Left colon (tissue), 2 donors: ENCODE measurements at regions not wholly inside any gene's neighbourhood (a gene's known extent, or its start where the extent isn't known, plus 50 kb on each side); places are given as distances from the start of the nearest gene placed in this dataset.
"Not testable (repeated sequence)": the region's sequence is repeated elsewhere in the genome, so short reads cannot be mapped to it uniquely, and the experiment has no call there.

Experiments used
- ATAC-seq: fragments of 200-7000 bp; cut with Tn5 transposase; one replicate; pipeline ENCODE4 v1.9.1; 2020; ENCODE audit warnings: mild to moderate bottlenecking, moderate library complexity
- DNase-seq, 2 donors: peaks; one replicate each; pipeline ENCODE4 v3.0.0-alpha.2; 2020
- intact Hi-C, 2 donors: fragments of 100-400 bp; cut with DNase I in 1 of 2; cut with micrococcal nuclease in 1 of 2; formaldehyde crosslinking; loops; one replicate each; pipeline versions ENCODE4 v1.11.2 to v1.14.0; 2022; cut with DNase I, micrococcal nuclease
- donor health status: DM: no; HTN: no; CAD: no.
- donor health status: DM: yes; HTN: yes; CAD: no.

DNA sequence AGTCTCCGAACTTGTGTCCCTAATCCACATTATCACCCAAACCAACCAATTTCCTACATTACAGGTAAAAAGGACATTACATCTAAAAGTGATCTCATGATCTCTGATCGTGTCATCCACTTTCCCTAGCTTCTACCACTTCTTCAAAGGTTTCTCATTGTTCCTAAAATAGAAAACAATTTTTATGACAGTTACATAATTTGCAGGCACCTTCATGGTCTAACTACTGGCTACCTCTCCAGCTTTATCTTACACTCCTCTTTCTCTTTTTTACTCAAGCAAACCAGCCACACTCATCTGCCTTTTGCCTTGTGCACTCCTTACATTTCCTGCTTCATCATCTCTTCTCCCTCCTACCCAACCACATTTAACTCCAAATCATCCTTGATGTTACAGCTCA, 886.7 kb upstream of the SORCS1 start:
- DNase-seq (no peak), ATAC-seq (no peak)
- intact Hi-C loops, result no loop called here

DNA sequence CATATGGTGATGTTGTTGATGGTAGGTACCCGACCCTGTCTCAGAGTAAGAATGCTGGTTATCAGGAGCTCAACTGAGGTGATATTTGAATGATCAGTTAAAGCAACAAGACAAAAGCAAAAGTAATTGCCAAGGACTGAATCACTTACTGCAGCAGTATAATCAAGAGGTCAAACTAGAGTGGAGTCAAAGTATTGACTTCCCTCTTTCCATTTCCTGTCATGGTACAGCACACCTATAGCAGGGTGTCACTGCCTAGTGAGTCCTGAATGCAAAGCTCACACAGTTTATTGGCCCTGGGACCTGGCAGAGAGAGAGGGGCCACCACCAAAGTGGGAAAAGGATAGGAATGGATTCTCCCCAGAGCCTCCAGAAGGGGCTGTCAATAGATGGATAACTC, 886.1 kb upstream of the SORCS1 start:
- intact Hi-C loops, result no loop called here
- no peak for ATAC-seq
- DNase-seq, result no peak

DNA sequence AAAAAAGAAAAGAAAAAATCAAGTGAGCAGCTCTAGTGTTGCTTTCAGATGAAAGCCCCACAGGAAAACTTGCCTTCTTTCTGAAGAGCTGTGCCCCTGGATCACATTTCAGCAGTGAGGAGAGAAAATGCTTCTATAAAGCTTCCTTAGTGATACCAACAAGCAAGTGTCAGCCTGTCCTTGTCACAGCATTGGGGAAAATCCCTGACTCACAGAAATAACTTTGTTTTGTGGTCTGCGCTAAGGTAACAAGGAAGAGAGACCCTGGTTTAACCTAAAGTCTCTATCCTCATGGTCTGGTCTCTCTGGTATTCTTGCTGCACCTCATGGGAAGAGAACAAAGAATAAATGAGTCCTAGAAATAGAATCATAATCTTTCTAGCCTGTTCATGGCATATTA, 885.2 kb upstream of the SORCS1 start:
- ATAC-seq (no peak), DNase-seq (no peak)
- intact Hi-C loops, result no loop called here

DNA sequence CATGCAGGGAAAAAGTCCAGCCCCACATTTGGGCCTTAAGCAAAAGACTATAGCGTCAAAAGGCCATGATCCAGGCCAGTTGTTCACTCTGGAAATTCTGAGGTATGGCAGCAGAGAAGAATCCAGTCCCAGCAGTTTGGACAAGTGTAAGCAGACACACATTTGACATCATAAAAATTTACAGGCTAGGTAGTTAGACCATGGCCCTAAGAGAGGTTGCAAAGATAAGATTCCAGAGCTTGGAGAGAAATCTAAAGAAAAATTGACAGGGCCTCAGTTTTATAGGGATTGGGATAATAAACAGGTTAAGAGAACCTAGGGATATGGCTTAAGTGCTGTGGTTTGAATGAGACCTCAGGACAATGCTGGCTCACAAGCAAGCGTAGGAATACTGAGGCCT, 884.4 kb upstream of the SORCS1 start:
- DNase-seq (no peak), ATAC-seq (peak; percentile 93)
- intact Hi-C loops, result no loop called here

DNA sequence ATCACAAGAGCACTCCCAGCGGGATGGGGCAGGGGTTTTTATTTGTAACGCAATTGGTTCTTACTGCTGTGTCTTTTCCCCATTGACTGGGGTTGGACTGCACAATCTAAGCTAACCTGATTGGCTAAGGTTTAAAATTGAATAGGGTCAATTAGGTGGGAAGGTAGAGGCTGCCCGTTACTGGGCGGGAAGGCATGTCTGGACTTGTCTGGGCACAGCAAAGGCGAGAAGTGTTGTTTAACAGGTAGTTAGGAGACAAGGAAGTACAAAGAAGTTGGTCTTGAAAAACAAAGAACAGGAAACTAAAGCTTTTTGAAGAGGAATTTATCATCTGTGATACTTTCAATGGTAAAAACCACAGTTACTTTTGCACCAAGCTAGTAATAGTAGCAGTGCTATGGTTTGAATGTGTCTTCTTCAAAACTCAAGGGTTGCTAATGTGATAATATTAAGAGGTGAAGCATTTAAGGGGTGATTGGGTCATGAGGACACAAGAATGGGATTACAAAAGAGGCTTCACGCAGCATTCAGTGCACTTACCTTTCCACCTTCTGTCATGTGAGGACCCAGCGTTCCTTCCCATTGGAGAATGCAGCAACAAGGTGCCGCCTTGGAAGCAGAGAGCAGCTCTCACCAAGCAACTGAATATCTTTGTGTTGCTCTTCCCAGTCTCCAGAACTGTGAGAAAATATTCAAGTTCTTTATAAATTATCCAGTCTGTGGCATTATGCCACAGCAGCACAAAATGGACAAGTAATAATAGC, 875.5 kb upstream of the SORCS1 start:
- intact Hi-C loops, result no loop called here
- DNase-seq (no peak), ATAC-seq (peak; percentile 44)

DNA sequence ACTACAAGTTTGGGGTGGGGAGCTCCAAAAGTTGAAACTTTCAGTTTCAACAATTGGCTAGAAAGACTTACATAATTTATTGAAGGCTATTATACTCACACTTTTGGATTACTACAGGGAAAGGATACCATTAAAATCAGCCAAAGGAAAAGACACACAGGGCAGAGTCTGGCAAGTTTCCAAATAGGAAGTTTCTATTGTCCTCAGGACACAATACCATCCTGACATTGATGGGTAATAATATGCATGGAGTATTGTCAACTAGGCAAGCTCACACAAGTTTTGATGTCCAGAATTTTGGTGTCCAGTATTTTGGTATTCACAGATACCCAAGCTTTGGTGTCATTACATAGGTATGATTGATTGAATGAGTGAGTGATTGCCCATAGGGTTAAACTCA, 872.6 kb upstream of the SORCS1 start:
- DNase-seq, result no peak
- intact Hi-C loops, result no loop called here

DNA sequence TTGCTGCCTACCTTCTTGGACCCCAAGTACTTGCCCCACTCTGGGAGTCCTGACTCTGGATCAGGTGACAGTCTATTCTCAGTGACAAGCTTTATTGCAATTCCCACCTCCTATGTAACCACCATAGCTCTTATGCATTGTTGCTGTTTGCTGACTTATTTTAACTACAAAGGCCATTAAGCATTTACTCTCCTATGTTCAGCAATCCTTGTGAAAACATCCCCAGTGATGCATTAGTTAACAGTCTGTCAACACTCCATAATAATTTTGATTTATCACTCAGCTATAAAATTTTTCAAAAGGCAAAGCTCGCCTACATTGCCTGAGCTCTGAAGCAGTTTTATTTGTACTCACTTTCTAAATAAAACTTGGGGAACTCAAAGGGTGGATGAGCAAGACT, 871.8 kb upstream of the SORCS1 start:
- DNase-seq (no peak), ATAC-seq (peak; percentile 67)
- intact Hi-C loops, result no loop called here

More for the DNA sequence above, 872.6 kb upstream of the SORCS1 start:
- peak; percentile 23 for ATAC-seq

DNA sequence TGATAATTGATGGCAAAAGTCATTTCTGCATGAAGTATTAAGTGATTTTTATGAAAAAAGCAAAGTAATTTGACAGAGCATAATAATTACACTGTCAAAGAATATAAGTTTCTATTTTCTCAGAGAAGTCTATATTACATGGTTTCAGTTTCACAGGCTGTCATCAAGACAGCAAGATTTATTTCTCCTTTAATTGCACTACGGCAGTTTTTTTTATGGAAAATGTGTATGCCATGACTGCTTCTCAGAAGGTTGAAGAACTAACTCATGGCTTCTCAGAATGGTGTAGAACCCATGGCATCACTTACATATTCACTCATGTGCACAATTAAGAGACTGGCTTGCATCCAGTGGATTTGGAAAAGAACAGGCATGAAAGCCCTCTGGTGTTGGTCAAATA, 870.3 kb upstream of the SORCS1 start:
- ATAC-seq (no peak), DNase-seq (no peak)
- intact Hi-C loops, result no loop called here

DNA sequence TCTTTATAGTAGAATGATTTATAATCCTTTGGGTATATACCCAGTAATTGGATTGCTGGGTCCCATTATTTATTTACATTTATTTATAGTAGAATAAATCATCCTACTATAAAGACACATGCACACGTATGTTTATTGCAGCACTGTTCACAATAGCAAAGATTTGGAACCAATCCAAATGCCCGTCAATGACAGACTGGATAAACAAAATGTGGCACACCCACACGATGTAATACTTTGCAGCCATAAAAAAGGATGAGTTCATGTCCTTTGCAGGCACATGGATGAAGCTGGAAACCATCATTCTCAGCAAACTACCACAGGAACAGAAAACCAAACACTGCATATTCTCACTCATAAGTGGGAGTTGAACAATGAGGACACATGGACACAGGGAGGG, 869.0 kb upstream of the SORCS1 start:
- peak; percentile 67 for ATAC-seq

DNA sequence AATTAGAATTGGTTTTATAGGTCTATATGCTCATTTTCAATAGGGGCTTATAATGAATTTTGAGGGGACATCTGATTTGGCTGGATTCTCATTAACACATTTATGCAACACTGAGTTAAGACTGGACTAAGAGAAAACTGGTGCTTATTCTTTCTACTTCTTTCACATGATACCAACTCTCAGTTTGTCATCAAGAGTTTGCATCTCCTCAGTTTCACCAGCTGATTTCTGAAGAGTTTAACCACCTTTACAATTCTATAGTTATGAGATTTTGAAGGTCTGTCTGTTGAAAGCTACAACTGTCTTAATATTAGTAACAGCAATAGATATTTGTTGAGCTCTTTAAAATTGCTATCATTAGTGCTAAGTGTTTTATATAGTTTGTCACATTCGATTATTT, 867.0 kb upstream of the SORCS1 start:
- no peak for DNase-seq
- intact Hi-C loops, result no loop called here
- no peak for ATAC-seq

More for the DNA sequence above, 869.0 kb upstream of the SORCS1 start:
- intact Hi-C loops, result not testable (repeated sequence)
- peak; percentile 11 to 37 for DNase-seq

DNA sequence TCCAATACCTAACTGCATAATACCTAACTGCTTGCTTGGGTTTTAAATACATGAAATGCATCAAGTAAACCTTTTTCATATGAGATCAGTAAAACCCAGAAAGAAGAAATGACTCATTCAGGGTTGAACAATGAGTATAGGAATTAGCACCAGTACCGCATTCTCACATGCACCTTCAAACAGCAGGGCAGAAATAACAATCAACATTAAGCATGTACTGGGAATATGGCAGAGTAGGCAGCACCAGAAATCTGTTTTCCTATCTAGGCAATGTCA, 850.3 kb upstream of the SORCS1 start:
- intact Hi-C loops, result no loop called here
- ATAC-seq, result no peak
- no peak for DNase-seq

DNA sequence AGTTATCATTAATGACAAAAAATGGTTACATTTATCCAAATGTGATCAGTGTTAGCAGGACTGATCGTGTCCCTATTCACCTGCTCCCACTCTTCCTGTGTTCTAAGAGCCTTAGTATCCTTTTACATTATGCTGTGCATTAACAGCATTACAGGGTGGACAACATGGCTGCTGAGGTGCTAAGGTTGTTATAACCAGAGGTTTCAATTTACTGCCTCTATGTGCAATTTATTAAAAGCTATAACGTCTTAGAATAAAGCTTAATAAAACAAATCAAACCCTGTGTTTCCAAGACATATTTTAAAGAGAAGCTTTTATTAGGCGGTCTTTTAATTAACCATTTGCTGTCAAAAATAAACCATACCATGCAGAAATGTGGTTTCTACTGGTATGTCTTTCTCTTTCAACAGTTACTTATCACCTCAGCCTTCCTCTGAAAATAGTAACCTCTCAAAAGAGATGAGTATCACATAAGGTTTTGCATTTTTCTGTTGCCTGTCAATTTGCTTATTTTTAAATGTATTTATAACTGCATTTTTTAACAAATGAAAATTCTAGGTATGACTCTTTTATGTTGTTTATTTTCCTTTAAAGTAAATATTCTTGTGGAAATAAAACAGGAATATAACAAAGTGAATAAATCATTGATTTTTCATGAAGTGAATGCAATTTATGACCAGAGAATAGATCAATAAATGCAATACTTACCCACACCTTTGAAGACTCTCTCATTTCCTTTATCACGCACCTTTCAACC, 849.8 kb upstream of the SORCS1 start:
- DNase-seq (no peak), ATAC-seq (no peak)
- intact Hi-C loops, result no loop called here

DNA sequence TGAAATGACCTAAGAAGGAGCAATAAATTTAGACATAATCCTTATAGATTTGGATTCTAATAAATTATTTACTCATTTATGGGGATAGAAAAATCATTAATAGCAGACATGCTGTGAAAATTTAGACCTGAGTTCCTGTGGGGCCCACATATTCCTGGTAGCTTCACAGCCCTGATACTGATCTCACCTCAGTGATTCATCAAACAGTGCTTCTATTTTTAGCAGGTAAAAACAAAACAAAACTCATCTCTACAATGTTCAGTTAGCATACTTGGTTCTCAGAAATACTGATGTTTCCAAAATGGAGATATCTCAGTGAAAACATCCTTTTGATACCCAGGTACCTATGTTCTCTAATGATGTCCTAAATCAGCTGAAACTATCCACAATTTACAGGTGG, 841.1 kb upstream of the SORCS1 start:
- DNase-seq (no peak), ATAC-seq (no peak)
- intact Hi-C loops, result no loop called here

DNA sequence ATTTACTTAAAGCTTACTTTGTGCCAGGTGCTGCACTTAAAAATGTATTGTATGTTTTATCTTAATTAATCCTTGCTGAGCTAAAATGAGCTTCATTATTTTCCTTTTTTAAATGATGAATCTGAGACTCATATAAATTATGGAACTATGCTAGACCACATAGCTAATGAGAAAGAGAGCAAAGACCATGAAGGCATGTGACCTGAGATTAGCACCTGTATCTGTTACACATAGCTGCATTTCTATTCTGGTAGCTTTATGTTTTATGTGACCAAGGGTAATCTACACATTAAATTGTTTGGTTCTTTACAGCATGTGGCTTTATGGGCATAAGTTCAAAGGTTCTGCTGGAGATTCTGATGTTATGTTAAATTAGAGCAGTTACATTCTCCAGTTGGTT, 839.1 kb upstream of the SORCS1 start:
- ATAC-seq (peak; percentile 50), DNase-seq (no peak)
- intact Hi-C loops, result no loop called here

DNA sequence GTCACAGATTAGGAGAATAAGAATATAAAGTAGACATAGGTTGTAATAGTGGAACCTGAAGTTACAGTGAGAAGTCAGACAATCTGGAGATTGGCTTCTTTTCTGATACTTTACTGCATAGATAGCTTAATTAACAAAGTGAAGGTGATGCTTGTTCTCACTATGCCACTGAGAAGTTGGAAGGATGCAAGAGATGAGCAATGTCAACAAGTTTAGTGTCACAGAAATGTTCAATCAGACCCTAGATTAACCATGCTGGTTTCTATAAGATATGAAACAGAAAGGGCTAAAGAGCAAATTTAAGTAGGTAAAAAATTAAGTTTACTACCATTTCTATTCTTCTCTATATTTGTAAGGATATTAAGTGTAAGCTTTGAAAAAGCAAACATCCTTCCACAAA, 838.6 kb upstream of the SORCS1 start:
- no peak for DNase-seq
- ATAC-seq, result no peak
- intact Hi-C loops, result no loop called here

DNA sequence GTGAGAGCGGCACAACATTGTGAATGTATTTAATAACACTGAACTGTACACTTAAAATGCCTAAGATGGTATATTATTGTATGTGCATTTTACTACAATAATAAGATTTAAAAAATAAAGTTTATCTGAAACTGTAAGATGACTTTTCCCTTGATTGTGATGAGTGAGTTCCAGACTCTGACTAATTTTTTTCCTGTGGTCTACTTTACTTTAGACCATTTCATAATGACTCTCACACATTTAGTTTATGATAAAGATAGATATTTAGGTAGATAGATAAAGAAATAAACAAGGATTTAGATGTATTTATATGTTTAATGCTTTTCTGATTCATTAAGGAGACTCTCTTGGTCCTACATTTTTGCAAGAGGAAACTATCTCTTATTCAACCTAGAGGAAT, 835.9 kb upstream of the SORCS1 start:
- DNase-seq (no peak), ATAC-seq (no peak)
- intact Hi-C loops, result no loop called here

DNA sequence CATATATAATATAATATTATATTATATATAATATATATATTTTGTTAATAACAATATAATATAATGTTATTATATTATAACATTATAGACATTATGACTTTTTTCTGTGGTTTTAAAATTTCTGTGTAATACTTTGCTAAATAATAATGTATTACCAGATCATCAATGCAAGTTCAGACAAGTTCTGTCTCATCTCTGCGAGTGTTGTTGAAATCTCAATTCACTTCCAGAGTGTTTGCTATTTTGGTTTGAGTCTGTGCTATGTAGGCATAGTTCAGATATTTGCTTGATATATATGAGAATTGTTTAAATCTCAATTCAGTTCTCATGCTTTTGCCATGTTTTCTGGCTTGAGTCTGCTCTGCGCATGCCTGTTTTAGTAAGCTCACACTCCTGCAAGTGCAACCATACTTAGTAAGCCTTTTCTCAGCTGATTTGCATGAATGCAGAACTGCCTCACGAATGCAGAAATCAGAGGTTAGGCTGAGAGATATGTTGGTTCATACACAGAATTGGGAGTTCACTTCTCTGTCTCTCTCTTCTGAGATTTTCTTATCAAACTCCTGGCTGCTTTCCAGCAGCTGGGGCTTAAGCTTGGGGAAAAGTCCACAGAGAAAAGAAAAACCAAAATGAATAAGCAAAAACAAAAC, 830.2 kb upstream of the SORCS1 start:
- ATAC-seq (no peak), DNase-seq (no peak)
- intact Hi-C loops, result no loop called here

DNA sequence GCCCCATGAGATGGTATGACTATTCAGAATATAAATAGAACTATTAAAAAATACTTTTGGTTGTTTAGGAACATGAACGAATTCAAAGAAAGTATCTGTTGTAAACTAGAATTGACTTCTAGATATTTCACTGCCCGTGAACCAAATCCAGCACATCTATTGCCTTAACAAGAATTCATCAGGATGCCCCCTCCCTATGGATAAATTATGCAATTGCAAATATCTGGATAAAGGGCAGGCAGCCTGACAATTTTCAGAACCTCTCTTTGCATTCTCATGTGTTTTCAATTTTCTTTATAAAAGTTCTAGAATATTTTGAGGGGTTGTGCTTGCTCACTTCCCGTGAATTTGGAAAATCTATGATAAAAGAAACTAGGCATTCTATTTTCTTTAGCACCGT, 822.1 kb upstream of the SORCS1 start:
- no peak for DNase-seq
- ATAC-seq, result no peak
- intact Hi-C loops, result no loop called here

DNA sequence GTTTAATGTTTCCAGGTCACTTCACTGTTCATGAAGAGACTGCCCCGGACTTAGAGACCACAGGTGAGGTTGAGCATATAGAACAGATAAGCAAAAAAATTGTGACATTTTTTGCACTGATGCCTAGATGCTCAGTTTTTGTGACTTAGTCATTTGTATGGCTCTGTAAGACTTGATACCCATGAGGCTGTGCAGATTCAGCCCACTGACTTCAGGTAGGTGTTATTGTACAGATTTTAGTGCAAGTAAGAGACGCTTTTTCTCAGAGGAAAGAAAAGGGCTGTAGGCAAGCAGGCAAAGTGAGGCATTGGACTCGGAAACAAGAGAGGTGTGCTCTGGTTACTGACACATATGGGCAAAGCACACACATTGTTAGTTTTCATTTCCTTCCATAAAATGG, 820.1 kb upstream of the SORCS1 start:
- intact Hi-C loops, result no loop called here
- no peak for ATAC-seq
- DNase-seq, result no peak

DNA sequence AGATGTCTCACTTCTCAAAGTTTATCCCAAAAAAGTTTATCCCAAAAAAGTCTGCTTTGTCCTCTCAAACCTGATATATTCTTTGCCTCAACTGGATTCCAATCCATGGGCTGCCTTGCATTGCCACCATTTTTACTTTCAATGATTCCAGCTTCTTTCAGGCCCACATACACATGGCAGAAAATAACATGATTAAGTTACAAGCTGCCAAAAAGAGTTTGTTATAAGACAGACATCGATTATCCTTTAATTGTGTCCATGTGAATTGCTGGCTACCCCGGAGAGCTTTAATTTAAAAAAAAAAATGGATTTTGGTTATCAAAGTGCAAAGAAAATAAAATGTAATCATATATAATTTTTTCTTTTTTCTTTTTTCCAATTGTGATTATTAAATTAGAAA, 819.6 kb upstream of the SORCS1 start:
- no peak for ATAC-seq
- DNase-seq, result no peak
- intact Hi-C loops, result no loop called here
